ENCODE measurements at regions not wholly inside any gene's neighbourhood (a gene's known extent, or its start where the extent isn't known, plus 50 kb on each side); places are given as distances from the start of the nearest gene placed in this dataset.

GRCh38 chr4:144288011-144288903 is 147.7 kb upstream of the GYPA start:
- no peaks in the 10 kb centered on the region for H3K27me3 ChIP-seq (ENCODE audit: control insufficient read depth, insufficient read depth, low read length)
- in situ Hi-C loops (cut with HindIII; ENCODE audit: low pct_unique_long_range_greater_than_20kb, low sequenced_read_pairs) (no loop called here), intact Hi-C loops (cut with micrococcal nuclease; ENCODE audit: unreplicated experiment) (no loop called here)
- no peak overlapping the region for H3K27ac ChIP-seq (ENCODE audit: low read length)
- H3K4me1 ChIP-seq (ENCODE audit: control insufficient read depth, insufficient read depth, low read length), result no peaks in the 10 kb centered on the region
- H3K4me3 ChIP-seq (ENCODE audit: low read depth in 2 of 2, low read length in 2 of 2), result no peak overlapping the region
- no peaks in the 10 kb centered on the region for H3K36me3 ChIP-seq (ENCODE audit: control insufficient read depth, insufficient read depth, low read length)
- no TSS peak for BruUV-seq (replicated peaks)
- POLR2A ChIA-PET, result no interaction called here
- CTCF ChIA-PET, result no interaction called here
- TF ChIP-seq TCF7L2 (IDR thresholded peaks at IDR 0.05; ENCODE audit: low read depth, low read length), result no peak
- TF ChIP-seq, protein P1, sequence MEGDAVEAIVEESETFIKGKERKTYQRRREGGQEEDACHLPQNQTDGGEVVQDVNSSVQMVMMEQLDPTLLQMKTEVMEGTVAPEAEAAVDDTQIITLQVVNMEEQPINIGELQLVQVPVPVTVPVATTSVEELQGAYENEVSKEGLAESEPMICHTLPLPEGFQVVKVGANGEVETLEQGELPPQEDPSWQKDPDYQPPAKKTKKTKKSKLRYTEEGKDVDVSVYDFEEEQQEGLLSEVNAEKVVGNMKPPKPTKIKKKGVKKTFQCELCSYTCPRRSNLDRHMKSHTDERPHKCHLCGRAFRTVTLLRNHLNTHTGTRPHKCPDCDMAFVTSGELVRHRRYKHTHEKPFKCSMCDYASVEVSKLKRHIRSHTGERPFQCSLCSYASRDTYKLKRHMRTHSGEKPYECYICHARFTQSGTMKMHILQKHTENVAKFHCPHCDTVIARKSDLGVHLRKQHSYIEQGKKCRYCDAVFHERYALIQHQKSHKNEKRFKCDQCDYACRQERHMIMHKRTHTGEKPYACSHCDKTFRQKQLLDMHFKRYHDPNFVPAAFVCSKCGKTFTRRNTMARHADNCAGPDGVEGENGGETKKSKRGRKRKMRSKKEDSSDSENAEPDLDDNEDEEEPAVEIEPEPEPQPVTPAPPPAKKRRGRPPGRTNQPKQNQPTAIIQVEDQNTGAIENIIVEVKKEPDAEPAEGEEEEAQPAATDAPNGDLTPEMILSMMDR (IDR thresholded peaks at IDR 0.05), result no peak
- no peak for TF ChIP-seq POLR2AphosphoS5 (IDR thresholded peaks at IDR 0.05; ENCODE audit: low read depth, low read length)
- ATAC-seq, result no peak
- no peaks in the 10 kb centered on the region for H3K9me3 ChIP-seq (ENCODE audit: control insufficient read depth, insufficient read depth, low read depth, low read length)
- DNase-seq (ENCODE audit: low read depth, low spot score), result no peak

DNA sequence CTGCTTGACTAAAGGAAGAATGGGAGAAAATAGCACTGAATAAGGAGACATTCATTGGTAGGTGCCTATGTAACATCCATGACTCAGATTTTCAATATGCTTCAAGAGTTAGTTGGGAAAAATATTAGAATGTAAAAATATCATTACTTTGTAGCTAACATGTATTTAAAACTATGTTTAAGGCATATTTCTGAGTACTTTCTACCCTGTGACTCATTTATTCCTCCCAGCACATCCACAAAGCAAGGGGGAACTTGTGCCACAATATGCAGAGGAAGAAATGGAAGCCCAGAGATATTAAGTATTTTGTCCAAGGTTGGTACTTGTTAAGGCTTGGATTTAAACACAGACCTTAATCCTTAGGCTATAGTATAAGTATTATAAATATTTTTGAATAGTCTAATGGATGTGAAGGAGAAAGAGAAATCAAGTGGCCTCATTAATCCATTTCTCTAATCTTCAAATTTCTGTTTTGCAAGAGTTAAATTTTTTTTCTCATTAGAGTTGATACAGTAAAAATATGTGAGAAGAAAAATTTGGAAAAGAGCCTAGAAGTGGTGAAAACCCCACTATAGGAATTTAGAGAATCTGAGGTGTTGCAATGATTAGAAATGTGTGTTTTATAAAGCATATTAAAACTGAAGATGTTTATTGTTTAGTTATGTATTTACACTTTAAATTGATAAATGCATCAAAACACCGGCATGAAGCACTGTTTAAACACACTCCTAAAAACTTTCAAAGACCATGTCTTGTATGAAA is 149.3 kb upstream of the GYPA start:
- in situ Hi-C loops (cut with HindIII; ENCODE audit: low pct_unique_long_range_greater_than_20kb, low sequenced_read_pairs), result no loop called here
- TF ChIP-seq TCF7L2 (IDR thresholded peaks at IDR 0.05; ENCODE audit: low read depth, low read length) (no peak), REST (IDR thresholded peaks at IDR 0.05; ENCODE audit: insufficient read depth in 1 of 2, low read depth in 2 of 2, low read length in 1 of 2) (no peak), POLR2AphosphoS5 (IDR thresholded peaks at IDR 0.05; ENCODE audit: low read depth, low read length) (no peak), SIN3A (IDR thresholded peaks at IDR 0.05; ENCODE audit: borderline replicate concordance, insufficient read depth, low read depth, low read length) (no peak)
- TF ChIP-seq, protein P1 (IDR thresholded peaks at IDR 0.05), result no peak
- POLR2A ChIA-PET, result no interaction called here

More for the DNA sequence above, 149.3 kb upstream of the GYPA start:
- ATAC-seq (no peak), DNase-seq (ENCODE audit: low read depth, low spot score) (no peak)
- Histone ChIP-seq H3K4me1 (ENCODE audit: control insufficient read depth, insufficient read depth, low read length) (no peaks in the 10 kb centered on the region), H3K4me3 (ENCODE audit: low read depth in 2 of 2, low read length in 2 of 2) (no peak overlapping the region), H3K27me3 (ENCODE audit: control insufficient read depth, insufficient read depth, low read length) (no peaks in the 10 kb centered on the region), H3K27ac (ENCODE audit: low read length) (no peak overlapping the region), H3K36me3 (ENCODE audit: control insufficient read depth, insufficient read depth, low read length) (no peaks in the 10 kb centered on the region), H3K9me3 (ENCODE audit: control insufficient read depth, insufficient read depth, low read depth, low read length) (no peaks in the 10 kb centered on the region)
- CTCF ChIA-PET, result no interaction called here
- intact Hi-C loops (cut with micrococcal nuclease; ENCODE audit: unreplicated experiment), result no loop called here
- BruUV-seq (replicated peaks), result no TSS peak
